HL-60 (cell line): ENCODE measurements at regions not wholly inside any gene's neighbourhood (a gene's known extent, or its start where the extent isn't known, plus 50 kb on each side); places are given as distances from the start of the nearest gene placed in this dataset.

ENCODE experiments used
- DNase-seq, 2 experiments: peaks; one replicate each; pipeline ENCODE4 v3.0.0-alpha.2; 2010 to 2020; ENCODE audit warnings: low read depth in 1 of 2, low spot score in 1 of 2
- H3K27ac ChIP-seq: fragments of 250-450 bp; sonication (Bioruptor Pico); replicated peaks from 2 replicates; pipeline ENCODE4 v1.5.1; 2020; ENCODE audit warnings: mild to moderate bottlenecking, moderate library complexity
- H3K27me3 ChIP-seq: fragments of 250-450 bp; sonication (Bioruptor Pico); 2 replicates; pipeline ENCODE4 v1.5.1; 2021; ENCODE audit warnings: mild to moderate bottlenecking, moderate library complexity; ENCODE audit not compliant: insufficient read depth, poor library complexity, severe bottlenecking
- H3K4me3 ChIP-seq: replicated peaks from 2 replicates; pipeline ENCODE4 v1.5.1; 2011; ENCODE audit warnings: mild to moderate bottlenecking, control low read depth, low read length; ENCODE audit not compliant: insufficient read depth
- CTCF ChIP-seq: IDR thresholded peaks from one replicate; pipeline ENCODE4 v1.5.1; 2011; ENCODE audit warnings: low read length, control low read depth, inconsistent platforms; ENCODE audit not compliant: insufficient read depth
- GABPA ChIP-seq: IDR thresholded peaks from 2 replicates; pipeline ENCODE4 v1.6.1; 2012; ENCODE audit warnings: low read depth
- POLR2AphosphoS5 ChIP-seq: IDR thresholded peaks from 2 replicates; pipeline ENCODE4 v1.6.1; 2012; ENCODE audit warnings: low read depth
- SPI1 ChIP-seq: IDR thresholded peaks from 2 replicates; pipeline ENCODE4 v1.6.1; 2012; ENCODE audit warnings: low read depth, mild to moderate bottlenecking, borderline replicate concordance
- TF ChIP-seq, protein P1 (sequence below): IDR thresholded peaks from 2 replicates; pipeline ENCODE4 v1.6.1; 2012; ENCODE audit warnings: low read depth; ENCODE audit not compliant: insufficient replicate concordance

- no peak overlapping the region for H3K4me3 ChIP-seq
- TF ChIP-seq CTCF (no peak), GABPA (no peak), POLR2AphosphoS5 (no peak), SPI1 (no peak)
- TF ChIP-seq, protein P1, sequence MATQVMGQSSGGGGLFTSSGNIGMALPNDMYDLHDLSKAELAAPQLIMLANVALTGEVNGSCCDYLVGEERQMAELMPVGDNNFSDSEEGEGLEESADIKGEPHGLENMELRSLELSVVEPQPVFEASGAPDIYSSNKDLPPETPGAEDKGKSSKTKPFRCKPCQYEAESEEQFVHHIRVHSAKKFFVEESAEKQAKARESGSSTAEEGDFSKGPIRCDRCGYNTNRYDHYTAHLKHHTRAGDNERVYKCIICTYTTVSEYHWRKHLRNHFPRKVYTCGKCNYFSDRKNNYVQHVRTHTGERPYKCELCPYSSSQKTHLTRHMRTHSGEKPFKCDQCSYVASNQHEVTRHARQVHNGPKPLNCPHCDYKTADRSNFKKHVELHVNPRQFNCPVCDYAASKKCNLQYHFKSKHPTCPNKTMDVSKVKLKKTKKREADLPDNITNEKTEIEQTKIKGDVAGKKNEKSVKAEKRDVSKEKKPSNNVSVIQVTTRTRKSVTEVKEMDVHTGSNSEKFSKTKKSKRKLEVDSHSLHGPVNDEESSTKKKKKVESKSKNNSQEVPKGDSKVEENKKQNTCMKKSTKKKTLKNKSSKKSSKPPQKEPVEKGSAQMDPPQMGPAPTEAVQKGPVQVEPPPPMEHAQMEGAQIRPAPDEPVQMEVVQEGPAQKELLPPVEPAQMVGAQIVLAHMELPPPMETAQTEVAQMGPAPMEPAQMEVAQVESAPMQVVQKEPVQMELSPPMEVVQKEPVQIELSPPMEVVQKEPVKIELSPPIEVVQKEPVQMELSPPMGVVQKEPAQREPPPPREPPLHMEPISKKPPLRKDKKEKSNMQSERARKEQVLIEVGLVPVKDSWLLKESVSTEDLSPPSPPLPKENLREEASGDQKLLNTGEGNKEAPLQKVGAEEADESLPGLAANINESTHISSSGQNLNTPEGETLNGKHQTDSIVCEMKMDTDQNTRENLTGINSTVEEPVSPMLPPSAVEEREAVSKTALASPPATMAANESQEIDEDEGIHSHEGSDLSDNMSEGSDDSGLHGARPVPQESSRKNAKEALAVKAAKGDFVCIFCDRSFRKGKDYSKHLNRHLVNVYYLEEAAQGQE, result no peak
- no peaks in the 10 kb centered on the region for H3K27me3 ChIP-seq
- no peak for DNase-seq
- H3K27ac ChIP-seq, result no peak overlapping the region
These were observed 101.9 kb downstream of the RGS21 start for GRCh38 chr1:192418552-192419285.

GRCh38 chr1:192430644-192431043, 113.9 kb downstream of the RGS21 start:
- Histone ChIP-seq H3K4me3 (no peak overlapping the region), H3K27me3 (no peaks in the 10 kb centered on the region), H3K27ac (no peak overlapping the region)
- no peak for TF ChIP-seq POLR2AphosphoS5
- no peak for TF ChIP-seq CTCF
- TF ChIP-seq, protein P1, result no peak
- no peak for TF ChIP-seq GABPA
- no peak for TF ChIP-seq SPI1
- DNase-seq, result no peak

GRCh38 chr1:192435704-192436103, 118.9 kb downstream of the RGS21 start:
- Histone ChIP-seq H3K27me3 (no peaks in the 10 kb centered on the region), H3K4me3 (no peak overlapping the region), H3K27ac (no peak overlapping the region)
- DNase-seq, result no peak
- TF ChIP-seq, protein P1, result no peak
- no peak for TF ChIP-seq POLR2AphosphoS5
- TF ChIP-seq CTCF, result no peak
- TF ChIP-seq SPI1, result no peak
- no peak for TF ChIP-seq GABPA
